ENCODE measurements at regions not wholly inside any gene's neighbourhood (a gene's known extent, or its start where the extent isn't known, plus 50 kb on each side); places are given as distances from the start of the nearest gene placed in this dataset.

DNA sequence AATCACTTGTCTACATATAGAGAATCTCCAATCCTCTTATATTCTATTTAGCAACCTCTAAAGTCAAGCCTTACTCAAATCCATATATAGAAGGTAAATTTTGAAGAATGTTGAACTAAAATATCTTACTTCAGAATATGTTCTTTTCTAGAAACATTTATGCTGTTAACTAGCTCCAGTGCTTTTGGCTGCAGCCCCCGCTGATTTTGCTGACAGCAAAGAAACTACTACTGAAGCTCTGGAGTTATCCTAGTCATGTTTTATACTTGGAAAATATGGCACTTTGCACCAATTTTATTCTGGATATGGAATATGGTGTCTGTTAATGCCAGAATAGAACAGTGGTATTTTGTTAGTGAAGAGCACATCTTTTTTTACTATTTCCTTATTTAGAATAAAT is 212.4 kb upstream of the FSIP2 start:
- TF ChIP-seq ZNF302 (CRISPR knock-in tag; IDR thresholded peaks at IDR 0.05) (no peak), JUN (IDR thresholded peaks at IDR 0.05) (no peak), HOXB5 (CRISPR knock-in tag; IDR thresholded peaks at IDR 0.05) (no peak), RARB (CRISPR knock-in tag; IDR thresholded peaks at IDR 0.05) (no peak), HOXA7 (CRISPR knock-in tag; IDR thresholded peaks at IDR 0.05) (no peak), RFX5 (IDR thresholded peaks at IDR 0.05) (no peak), BHLHE40 (IDR thresholded peaks at IDR 0.05; ENCODE audit: low read depth, low read length) (no peak), TFCP2L1 (CRISPR knock-in tag; IDR thresholded peaks at IDR 0.05) (no peak), TP53 (CRISPR knock-in tag; IDR thresholded peaks at IDR 0.05) (no peak), EHF (CRISPR knock-in tag; IDR thresholded peaks at IDR 0.05) (no peak), NR3C1 (IDR thresholded peaks at IDR 0.05) (no peak), ESRRA (IDR thresholded peaks at IDR 0.05; ENCODE audit: borderline replicate concordance, low read length) (no peak), HOXB13 (CRISPR knock-in tag; IDR thresholded peaks at IDR 0.05; ENCODE audit: low read depth) (no peak), CBX8 (IDR thresholded peaks at IDR 0.05) (no peak), RNF2 (IDR thresholded peaks at IDR 0.05; ENCODE audit: borderline replicate concordance, low read depth) (no peak)
- TF ChIP-seq, protein P1, sequence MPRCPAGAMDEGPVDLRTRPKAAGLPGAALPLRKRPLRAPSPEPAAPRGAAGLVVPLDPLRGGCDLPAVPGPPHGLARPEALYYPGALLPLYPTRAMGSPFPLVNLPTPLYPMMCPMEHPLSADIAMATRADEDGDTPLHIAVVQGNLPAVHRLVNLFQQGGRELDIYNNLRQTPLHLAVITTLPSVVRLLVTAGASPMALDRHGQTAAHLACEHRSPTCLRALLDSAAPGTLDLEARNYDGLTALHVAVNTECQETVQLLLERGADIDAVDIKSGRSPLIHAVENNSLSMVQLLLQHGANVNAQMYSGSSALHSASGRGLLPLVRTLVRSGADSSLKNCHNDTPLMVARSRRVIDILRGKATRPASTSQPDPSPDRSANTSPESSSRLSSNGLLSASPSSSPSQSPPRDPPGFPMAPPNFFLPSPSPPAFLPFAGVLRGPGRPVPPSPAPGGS (IDR thresholded peaks at IDR 0.05): no peak
- TF ChIP-seq, protein P2, sequence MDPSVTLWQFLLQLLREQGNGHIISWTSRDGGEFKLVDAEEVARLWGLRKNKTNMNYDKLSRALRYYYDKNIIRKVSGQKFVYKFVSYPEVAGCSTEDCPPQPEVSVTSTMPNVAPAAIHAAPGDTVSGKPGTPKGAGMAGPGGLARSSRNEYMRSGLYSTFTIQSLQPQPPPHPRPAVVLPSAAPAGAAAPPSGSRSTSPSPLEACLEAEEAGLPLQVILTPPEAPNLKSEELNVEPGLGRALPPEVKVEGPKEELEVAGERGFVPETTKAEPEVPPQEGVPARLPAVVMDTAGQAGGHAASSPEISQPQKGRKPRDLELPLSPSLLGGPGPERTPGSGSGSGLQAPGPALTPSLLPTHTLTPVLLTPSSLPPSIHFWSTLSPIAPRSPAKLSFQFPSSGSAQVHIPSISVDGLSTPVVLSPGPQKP (IDR thresholded peaks at IDR 0.05; ENCODE audit: low read depth, low read length): no peak
- TF ChIP-seq, protein P3, sequence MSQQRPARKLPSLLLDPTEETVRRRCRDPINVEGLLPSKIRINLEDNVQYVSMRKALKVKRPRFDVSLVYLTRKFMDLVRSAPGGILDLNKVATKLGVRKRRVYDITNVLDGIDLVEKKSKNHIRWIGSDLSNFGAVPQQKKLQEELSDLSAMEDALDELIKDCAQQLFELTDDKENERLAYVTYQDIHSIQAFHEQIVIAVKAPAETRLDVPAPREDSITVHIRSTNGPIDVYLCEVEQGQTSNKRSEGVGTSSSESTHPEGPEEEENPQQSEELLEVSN (IDR thresholded peaks at IDR 0.05; ENCODE audit: borderline replicate concordance, low read depth): no peak
- POLR2A ChIA-PET: no interaction called here
- no peaks in the 10 kb centered on the region for H3K9me3 ChIP-seq
- 34% methylated on average over 1 of the region's 1 CpG for WGBS (ENCODE audit: missing lambda C conversion rate)
- no peak for FAIRE-seq
- DNase-seq (ENCODE audit: low read depth in 1 of 2, low spot score in 1 of 2): no peak
- H3K4me3 ChIP-seq: no peak overlapping the region
- no peaks in the 10 kb centered on the region for H3K4me1 ChIP-seq
- no peak overlapping the region for H3K4me2 ChIP-seq
- no peak for ATAC-seq
- CTCF ChIA-PET: no interaction called here
- H3K27ac ChIP-seq: no peak overlapping the region

DNA sequence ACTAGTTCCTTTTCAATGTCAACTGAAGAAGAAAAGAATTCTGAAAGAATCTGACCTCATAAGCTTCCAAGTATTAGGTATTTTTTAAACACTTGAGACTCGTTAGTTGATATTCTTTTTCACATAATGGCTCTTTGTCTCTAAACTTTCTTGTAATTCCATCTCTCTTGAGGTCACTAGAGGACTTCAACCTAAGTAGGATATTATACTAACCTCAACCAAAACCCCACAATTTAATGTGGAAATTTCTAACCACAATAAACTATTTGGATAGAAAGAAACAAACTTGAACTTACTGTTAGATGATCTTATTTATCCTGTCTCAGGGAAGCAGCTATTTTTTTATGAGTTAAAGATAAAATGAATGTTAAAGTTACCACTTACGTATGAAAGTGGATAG is 206.9 kb upstream of the FSIP2 start:
- CTCF ChIA-PET: no interaction called here
- POLR2A ChIA-PET: no interaction called here
- Histone ChIP-seq H3K27ac (no peak overlapping the region), H3K4me3 (no peak overlapping the region), H3K9me3 (no peaks in the 10 kb centered on the region), H3K4me2 (no peak overlapping the region), H3K4me1 (no peaks in the 10 kb centered on the region)
- FAIRE-seq: no peak
- TF ChIP-seq NFE2L2 (conservative IDR thresholded peaks at IDR 0.05; ENCODE audit: low read length) (no peak), BHLHE40 (IDR thresholded peaks at IDR 0.05; ENCODE audit: low read depth, low read length) (no peak), RARB (CRISPR knock-in tag; IDR thresholded peaks at IDR 0.05) (no peak), TP53 (CRISPR knock-in tag; IDR thresholded peaks at IDR 0.05) (no peak), HOXB13 (CRISPR knock-in tag; IDR thresholded peaks at IDR 0.05; ENCODE audit: low read depth) (no peak), EHMT2 (IDR thresholded peaks at IDR 0.05; ENCODE audit: low read depth) (no peak), RFX5 (IDR thresholded peaks at IDR 0.05) (no peak), RNF2 (IDR thresholded peaks at IDR 0.05; ENCODE audit: borderline replicate concordance, low read depth) (no peak), MYC (IDR thresholded peaks at IDR 0.05; ENCODE audit: borderline replicate concordance, low read length) (no peak), ZNF302 (CRISPR knock-in tag; IDR thresholded peaks at IDR 0.05) (no peak), CBX2 (IDR thresholded peaks at IDR 0.05; ENCODE audit: borderline replicate concordance, low read depth) (no peak), EP300 (IDR thresholded peaks at IDR 0.05) (no peak), HDAC2 (IDR thresholded peaks at IDR 0.05) (no peak)
- TF ChIP-seq, protein P4, sequence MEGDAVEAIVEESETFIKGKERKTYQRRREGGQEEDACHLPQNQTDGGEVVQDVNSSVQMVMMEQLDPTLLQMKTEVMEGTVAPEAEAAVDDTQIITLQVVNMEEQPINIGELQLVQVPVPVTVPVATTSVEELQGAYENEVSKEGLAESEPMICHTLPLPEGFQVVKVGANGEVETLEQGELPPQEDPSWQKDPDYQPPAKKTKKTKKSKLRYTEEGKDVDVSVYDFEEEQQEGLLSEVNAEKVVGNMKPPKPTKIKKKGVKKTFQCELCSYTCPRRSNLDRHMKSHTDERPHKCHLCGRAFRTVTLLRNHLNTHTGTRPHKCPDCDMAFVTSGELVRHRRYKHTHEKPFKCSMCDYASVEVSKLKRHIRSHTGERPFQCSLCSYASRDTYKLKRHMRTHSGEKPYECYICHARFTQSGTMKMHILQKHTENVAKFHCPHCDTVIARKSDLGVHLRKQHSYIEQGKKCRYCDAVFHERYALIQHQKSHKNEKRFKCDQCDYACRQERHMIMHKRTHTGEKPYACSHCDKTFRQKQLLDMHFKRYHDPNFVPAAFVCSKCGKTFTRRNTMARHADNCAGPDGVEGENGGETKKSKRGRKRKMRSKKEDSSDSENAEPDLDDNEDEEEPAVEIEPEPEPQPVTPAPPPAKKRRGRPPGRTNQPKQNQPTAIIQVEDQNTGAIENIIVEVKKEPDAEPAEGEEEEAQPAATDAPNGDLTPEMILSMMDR (IDR thresholded peaks at IDR 0.05): no peak
- TF ChIP-seq, protein P2 (IDR thresholded peaks at IDR 0.05; ENCODE audit: low read depth, low read length): no peak
- TF ChIP-seq, protein P1 (IDR thresholded peaks at IDR 0.05): no peak
- TF ChIP-seq, protein P5, sequence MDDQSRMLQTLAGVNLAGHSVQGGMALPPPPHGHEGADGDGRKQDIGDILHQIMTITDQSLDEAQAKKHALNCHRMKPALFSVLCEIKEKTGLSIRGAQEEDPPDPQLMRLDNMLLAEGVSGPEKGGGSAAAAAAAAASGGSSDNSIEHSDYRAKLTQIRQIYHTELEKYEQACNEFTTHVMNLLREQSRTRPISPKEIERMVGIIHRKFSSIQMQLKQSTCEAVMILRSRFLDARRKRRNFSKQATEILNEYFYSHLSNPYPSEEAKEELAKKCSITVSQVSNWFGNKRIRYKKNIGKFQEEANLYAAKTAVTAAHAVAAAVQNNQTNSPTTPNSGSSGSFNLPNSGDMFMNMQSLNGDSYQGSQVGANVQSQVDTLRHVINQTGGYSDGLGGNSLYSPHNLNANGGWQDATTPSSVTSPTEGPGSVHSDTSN (IDR thresholded peaks at IDR 0.05): no peak
- WGBS (ENCODE audit: missing lambda C conversion rate): 28% methylated on average over 2 of the region's 2 CpGs
- no peak for DNase-seq (ENCODE audit: low read depth in 1 of 2, low spot score in 1 of 2)
- no peak for ATAC-seq

Data from A549 (cell line).